Fibroblast of the aortic adventitia (primary cell): ENCODE measurements at regions not wholly inside any gene's neighbourhood (a gene's known extent, or its start where the extent isn't known, plus 50 kb on each side); places are given as distances from the start of the nearest gene placed in this dataset.

Experiments
- DNase-seq: peaks from one replicate; pipeline ENCODE4 v3.0.0-alpha.2; 2010; ENCODE audit warnings: low read depth
- H3K4me3 ChIP-seq: 2 replicates; pipeline ENCODE4 v1.5.1; 2011; ENCODE audit warnings: low read depth, mild to moderate bottlenecking, control low read depth, low read length, moderate library complexity
- CTCF ChIP-seq: IDR thresholded peaks from 2 replicates; pipeline ENCODE4 v1.5.1; 2011; ENCODE audit warnings: mild to moderate bottlenecking, low read length, control low read depth, inconsistent platforms; ENCODE audit not compliant: insufficient read depth

- DNase-seq, result no peak
- no peak overlapping the region for H3K4me3 ChIP-seq
- TF ChIP-seq CTCF, result no peak
These were observed 136.8 kb upstream of the IRF2BP2 start for GRCh38 chr1:234746798-234747196.

- no peak overlapping the region for H3K4me3 ChIP-seq
- DNase-seq, result peak; percentile 36
- TF ChIP-seq CTCF, result no peak
These were observed 136.1 kb upstream of the IRF2BP2 start for GRCh38 chr1:234745844-234746797.

GRCh38 chr1:234745276-234745675 lies 135.3 kb upstream of the IRF2BP2 start:
- no peak for DNase-seq
- H3K4me3 ChIP-seq, result no peak overlapping the region
- TF ChIP-seq CTCF, result no peak

- peak; percentile 55 for DNase-seq
- no peak overlapping the region for H3K4me3 ChIP-seq
- TF ChIP-seq CTCF, result peak; percentile 25
These were observed 134.0 kb upstream of the IRF2BP2 start for GRCh38 chr1:234743791-234744611.

- no peak overlapping the region for H3K4me3 ChIP-seq
- DNase-seq, result no peak
- no peak for TF ChIP-seq CTCF
These were observed 132.6 kb upstream of the IRF2BP2 start for GRCh38 chr1:234742622-234743021.

- DNase-seq, result no peak
- no peak for TF ChIP-seq CTCF
- no peak overlapping the region for H3K4me3 ChIP-seq
These were observed 128.0 kb upstream of the IRF2BP2 start for GRCh38 chr1:234737967-234738314.
